ENCODE measurements at regions not wholly inside any gene's neighbourhood (a gene's known extent, or its start where the extent isn't known, plus 50 kb on each side); places are given as distances from the start of the nearest gene placed in this dataset.

DNA sequence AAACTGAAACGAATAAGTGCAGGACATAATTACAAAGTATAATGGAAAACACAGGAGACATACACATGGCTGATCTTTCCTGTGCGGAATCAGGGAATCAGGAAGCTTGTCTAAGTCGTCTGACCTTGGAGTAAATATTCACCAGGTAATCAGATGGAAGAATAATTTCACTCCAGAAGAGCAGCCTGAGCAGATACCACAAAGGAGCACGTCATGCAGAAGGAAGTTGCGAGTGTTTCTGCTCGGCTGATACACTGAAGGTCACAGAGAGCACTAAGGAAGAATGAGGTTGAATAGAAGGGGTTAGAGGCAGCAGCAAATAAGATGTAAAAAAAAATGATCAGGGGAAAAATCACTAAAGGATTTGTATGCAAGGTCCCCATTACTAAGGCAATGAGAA lies 122.3 kb upstream of the GPC6 start:
- intact Hi-C loops (cut with DNase I, micrococcal nuclease) = no loop called here
- H3K36me3 Mint-ChIP-seq (ENCODE audit: low read depth) = no peaks in the 10 kb centered on the region
- H3K9me3 ChIP-seq (ENCODE audit: control insufficient read depth in 1 of 2, insufficient read depth in 1 of 2, low read length in 2 of 2) = no peaks in the 10 kb centered on the region
- H3K27ac ChIP-seq (ENCODE audit: low read depth in 1 of 2, low read length in 2 of 2) = no peak overlapping the region
- ATAC-seq (ENCODE audit: poor library complexity) (no peak), DNase-seq (no peak)
- no peaks in the 10 kb centered on the region for H3K4me1 ChIP-seq (ENCODE audit: insufficient read depth, low read length)
- CTCF ChIA-PET = no interaction called here
- H3K27me3 ChIP-seq (ENCODE audit: control insufficient read depth in 1 of 2, insufficient read depth in 2 of 2, low read length in 2 of 2) = no peaks in the 10 kb centered on the region
- no peaks in the 10 kb centered on the region for H3K27me3 Mint-ChIP-seq
- TF ChIP-seq, protein P1, sequence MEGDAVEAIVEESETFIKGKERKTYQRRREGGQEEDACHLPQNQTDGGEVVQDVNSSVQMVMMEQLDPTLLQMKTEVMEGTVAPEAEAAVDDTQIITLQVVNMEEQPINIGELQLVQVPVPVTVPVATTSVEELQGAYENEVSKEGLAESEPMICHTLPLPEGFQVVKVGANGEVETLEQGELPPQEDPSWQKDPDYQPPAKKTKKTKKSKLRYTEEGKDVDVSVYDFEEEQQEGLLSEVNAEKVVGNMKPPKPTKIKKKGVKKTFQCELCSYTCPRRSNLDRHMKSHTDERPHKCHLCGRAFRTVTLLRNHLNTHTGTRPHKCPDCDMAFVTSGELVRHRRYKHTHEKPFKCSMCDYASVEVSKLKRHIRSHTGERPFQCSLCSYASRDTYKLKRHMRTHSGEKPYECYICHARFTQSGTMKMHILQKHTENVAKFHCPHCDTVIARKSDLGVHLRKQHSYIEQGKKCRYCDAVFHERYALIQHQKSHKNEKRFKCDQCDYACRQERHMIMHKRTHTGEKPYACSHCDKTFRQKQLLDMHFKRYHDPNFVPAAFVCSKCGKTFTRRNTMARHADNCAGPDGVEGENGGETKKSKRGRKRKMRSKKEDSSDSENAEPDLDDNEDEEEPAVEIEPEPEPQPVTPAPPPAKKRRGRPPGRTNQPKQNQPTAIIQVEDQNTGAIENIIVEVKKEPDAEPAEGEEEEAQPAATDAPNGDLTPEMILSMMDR (IDR thresholded peaks at IDR 0.05) = no peak
- H3K4me3 ChIP-seq (ENCODE audit: low read length) = no peak overlapping the region
- H3K4me1 Mint-ChIP-seq (ENCODE audit: low read depth) = no peaks in the 10 kb centered on the region
- POLR2A ChIA-PET = no interaction called here
- H3K9me3 Mint-ChIP-seq = no peaks in the 10 kb centered on the region
- no peak overlapping the region for H3K27ac Mint-ChIP-seq
- H3K4me3 Mint-ChIP-seq = no peak overlapping the region
- H3K36me3 ChIP-seq (ENCODE audit: insufficient read depth, low read length) = no peaks in the 10 kb centered on the region

DNA sequence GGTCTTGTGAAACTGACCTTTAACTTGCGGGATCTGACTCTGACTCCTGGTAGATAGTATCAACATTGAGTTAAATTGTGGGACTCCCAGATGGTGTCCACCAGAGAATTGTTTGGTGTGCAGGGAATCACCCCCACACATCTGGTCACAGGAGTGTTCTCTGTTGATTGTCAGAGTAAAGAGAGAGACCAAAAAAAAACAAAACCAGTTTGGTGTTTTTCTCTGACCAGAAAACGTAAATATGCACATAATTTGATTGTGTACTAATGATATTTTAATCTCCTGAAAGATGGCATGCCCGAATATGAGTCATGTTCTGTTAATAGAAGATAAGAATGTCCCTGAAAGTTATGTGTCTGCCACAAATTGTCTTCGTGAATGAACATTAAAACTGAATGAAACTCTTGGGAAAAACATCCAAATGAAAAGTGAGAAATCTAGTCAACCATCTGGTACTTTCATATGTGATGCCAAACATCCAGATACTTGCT lies 118.5 kb upstream of the GPC6 start:
- Histone ChIP-seq H3K4me3 (ENCODE audit: low read length) (no peak overlapping the region), H3K36me3 (ENCODE audit: insufficient read depth, low read length) (no peaks in the 10 kb centered on the region), H3K27me3 (ENCODE audit: control insufficient read depth in 1 of 2, insufficient read depth in 2 of 2, low read length in 2 of 2) (no peaks in the 10 kb centered on the region), H3K4me1 (ENCODE audit: insufficient read depth, low read length) (no peaks in the 10 kb centered on the region), H3K27ac (ENCODE audit: low read depth in 1 of 2, low read length in 2 of 2) (no peak overlapping the region), H3K9me3 (ENCODE audit: control insufficient read depth in 1 of 2, insufficient read depth in 1 of 2, low read length in 2 of 2) (no peaks in the 10 kb centered on the region)
- DNase-seq = no peak
- ChIA-PET POLR2A (no interaction called here), CTCF (no interaction called here)
- no peaks in the 10 kb centered on the region for H3K9me3 Mint-ChIP-seq
- H3K4me3 Mint-ChIP-seq = no peak overlapping the region
- H3K36me3 Mint-ChIP-seq (ENCODE audit: low read depth) = no peaks in the 10 kb centered on the region
- TF ChIP-seq, protein P1 (IDR thresholded peaks at IDR 0.05) = no peak
- no peak overlapping the region for H3K27ac Mint-ChIP-seq
- intact Hi-C loops (cut with DNase I, micrococcal nuclease) = no loop called here
- no peaks in the 10 kb centered on the region for H3K27me3 Mint-ChIP-seq
- no peak for ATAC-seq (ENCODE audit: poor library complexity)
- H3K4me1 Mint-ChIP-seq (ENCODE audit: low read depth) = no peaks in the 10 kb centered on the region

DNA sequence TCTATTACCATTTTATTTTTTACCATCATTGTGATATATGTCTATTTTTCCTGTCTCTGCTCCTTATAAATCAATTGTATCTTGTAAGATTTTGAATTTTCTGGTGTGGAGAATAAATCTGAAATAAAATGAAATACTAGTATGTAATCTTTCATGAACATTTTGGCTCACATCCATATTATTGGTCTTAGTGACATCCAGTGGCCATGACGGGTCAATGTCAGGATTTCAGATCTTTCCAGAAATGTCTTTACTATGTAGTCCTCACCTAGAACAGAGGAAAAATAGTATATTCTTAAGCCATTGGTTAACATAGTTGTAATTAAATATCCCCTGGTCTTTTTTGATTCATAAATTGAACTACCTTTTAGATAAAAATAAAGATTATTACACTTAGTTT lies 109.8 kb upstream of the GPC6 start:
- Mint-ChIP-seq H3K27me3 (no peaks in the 10 kb centered on the region), H3K4me1 (ENCODE audit: low read depth) (no peaks in the 10 kb centered on the region), H3K36me3 (ENCODE audit: low read depth) (no peaks in the 10 kb centered on the region), H3K27ac (no peak overlapping the region), H3K4me3 (no peak overlapping the region), H3K9me3 (peaks cover 5% of the 10 kb centered on the region)
- Histone ChIP-seq H3K9me3 (ENCODE audit: control insufficient read depth in 1 of 2, insufficient read depth in 1 of 2, low read length in 2 of 2) (no peaks in the 10 kb centered on the region), H3K36me3 (ENCODE audit: insufficient read depth, low read length) (no peaks in the 10 kb centered on the region), H3K27me3 (ENCODE audit: control insufficient read depth in 1 of 2, insufficient read depth in 2 of 2, low read length in 2 of 2) (no peaks in the 10 kb centered on the region), H3K4me3 (ENCODE audit: low read length) (no peak overlapping the region), H3K27ac (ENCODE audit: low read depth in 1 of 2, low read length in 2 of 2) (no peak overlapping the region), H3K4me1 (ENCODE audit: insufficient read depth, low read length) (no peaks in the 10 kb centered on the region)
- TF ChIP-seq, protein P1 (IDR thresholded peaks at IDR 0.05) = no peak
- ChIA-PET POLR2A (no interaction called here), CTCF (no interaction called here)
- intact Hi-C loops (cut with DNase I, micrococcal nuclease) = no loop called here
- ATAC-seq (ENCODE audit: poor library complexity) = no peak
- DNase-seq = no peak
